LHCN-M2 (cell line): ENCODE measurements at regions not wholly inside any gene's neighbourhood (a gene's known extent, or its start where the extent isn't known, plus 50 kb on each side); places are given as distances from the start of the nearest gene placed in this dataset.
"Not testable (repeated sequence)": the region's sequence is repeated elsewhere in the genome, so short reads cannot be mapped to it uniquely, and the experiment has no call there.

Source experiments
- DNase-seq: peaks from one replicate; pipeline ENCODE4 v3.0.0-alpha.2; 2012; ENCODE audit warnings: low read depth

DNA sequence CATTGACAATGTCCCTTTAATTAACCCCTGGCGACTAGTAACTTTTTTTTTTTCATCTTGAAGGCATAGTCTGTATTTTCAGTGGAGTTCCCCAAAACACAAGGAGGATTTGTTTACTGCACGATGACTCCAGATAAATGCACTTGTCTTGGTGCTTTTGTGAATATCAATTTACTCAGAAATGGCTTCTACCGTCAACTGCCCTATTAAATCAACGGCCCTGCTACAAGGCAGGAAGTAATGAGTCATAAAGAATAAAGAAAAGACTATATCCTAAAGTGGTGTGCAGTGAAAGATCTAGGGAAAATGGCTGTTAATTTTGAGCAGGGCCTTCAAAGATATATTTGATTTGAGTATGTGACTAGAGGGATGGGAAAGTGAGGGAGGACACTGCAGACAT lies 388.3 kb upstream of the CHD1 start:
- no peak for DNase-seq

- DNase-seq = no peak
Observed at GRCh38 chr5:99316484-99316883, 387.7 kb upstream of the CHD1 start.

DNA sequence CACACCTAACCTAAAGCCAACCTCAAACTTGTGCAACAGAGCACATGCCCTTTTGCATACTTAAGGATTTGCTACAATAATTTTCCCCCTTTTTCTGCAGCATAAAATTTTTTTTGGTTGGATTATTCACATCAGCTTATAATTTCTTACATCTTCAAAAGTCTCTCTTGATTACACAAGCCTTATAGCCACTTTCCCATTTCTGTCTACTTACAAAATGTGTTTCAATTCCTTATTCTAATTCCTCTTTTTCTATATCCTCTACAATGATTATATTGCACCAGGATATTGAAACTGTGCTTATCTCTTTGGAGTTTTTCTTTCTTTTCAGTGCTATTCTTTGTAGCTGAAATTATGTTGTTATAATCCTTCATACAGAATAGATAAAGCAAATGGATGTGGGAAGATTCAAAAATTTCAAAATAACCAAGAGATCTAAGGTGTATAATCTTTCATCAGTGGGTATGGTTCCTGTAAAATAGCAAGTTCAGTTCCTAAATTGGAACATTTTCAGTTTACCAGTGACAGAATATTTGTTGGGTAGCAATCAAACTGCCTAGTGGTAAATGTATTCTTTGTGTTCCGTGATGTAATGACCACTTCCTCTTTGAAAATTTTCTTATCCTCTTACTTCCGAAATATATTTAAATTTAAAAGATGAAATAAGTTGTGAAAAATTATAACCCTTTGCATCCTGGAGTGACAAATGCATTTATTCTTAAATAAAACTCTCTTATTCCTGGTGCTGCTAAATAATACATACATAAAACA lies 386.8 kb upstream of the CHD1 start:
- DNase-seq = no peak

GRCh38 chr5:99314721-99315120 lies 385.9 kb upstream of the CHD1 start:
- no peak for DNase-seq

DNA sequence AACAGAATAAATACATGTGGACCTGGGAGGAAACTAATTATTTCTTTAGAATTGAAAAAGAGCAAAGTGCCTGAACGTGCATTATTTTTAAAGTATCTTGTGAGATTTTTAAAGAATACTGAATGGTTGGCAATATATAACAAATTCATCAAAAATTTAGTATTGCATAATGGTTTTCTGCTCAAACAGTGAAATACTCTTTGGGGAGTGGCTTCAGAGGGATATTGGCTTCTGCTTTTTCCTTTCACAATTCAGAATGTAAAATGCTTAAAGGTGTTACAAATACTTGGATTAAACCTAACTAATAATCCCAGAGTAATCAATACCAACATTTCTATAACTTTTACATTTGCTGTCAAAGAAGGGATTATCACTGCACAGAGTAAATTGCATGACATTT lies 379.3 kb upstream of the CHD1 start:
- DNase-seq = no peak

GRCh38 chr5:99305045-99305580 lies 376.3 kb upstream of the CHD1 start:
- no peak for DNase-seq

DNA sequence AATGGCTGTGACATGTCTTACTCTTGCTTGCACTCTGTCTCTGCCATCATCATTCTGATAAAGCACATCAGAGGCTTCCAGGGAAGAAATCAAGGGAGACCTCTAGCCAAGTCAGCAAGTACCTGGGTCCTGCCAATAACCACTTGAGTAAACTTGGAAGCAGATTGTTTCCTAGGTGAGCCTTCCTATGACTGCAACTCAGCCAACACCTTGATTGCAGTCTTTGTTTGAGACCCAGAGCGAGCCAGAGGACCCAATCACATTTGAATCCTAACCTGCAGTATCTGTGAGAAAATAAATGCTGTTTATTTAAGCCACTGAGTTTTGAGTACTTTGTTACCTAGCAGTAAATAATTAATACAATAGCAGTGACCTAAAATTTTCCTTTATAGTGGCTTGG lies 356.8 kb upstream of the CHD1 start:
- DNase-seq = no peak

DNA sequence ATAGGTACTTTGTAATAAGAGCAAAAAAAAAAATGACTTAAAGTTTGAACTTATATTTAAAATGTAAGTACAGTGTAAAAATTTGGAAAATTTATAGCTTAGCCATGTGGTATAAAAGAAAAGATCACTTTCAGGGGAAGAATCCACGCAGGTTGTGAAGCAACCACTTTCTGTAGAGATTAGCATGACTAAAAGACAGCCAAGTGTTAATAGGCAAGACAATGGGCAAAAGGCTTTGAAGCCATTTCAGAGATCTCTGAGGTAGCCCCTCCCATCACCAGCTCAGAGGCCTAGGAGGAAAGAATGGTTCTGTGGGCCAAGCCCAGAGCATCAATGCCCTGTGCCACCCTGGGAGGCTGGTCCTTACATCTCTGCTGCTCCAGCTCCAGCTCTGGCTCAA lies 346.3 kb upstream of the CHD1 start:
- DNase-seq = no peak

DNA sequence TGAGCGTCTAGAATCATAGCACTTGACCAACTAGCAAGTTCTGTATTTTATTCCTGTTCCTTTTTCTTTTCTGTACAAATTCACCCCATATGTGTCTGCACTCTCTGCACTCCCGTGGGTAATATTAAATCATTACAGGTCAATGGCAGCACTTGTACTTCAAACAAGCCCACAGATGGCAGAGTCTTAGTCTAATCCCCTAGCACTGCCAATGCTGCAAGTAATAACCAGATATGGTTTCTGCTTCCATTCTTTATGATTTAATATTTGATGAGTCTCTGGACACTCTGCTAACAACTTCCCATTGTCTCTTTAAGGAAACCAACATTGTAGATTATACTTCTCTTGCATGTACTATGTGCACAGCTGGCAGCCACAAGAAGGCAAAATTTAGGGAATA lies 343.8 kb upstream of the CHD1 start:
- DNase-seq = no peak

- no peak for DNase-seq
Observed at GRCh38 chr5:99258819-99259218, 330.0 kb upstream of the CHD1 start.

GRCh38 chr5:99248066-99248465 lies 319.3 kb upstream of the CHD1 start:
- no peak for DNase-seq

DNA sequence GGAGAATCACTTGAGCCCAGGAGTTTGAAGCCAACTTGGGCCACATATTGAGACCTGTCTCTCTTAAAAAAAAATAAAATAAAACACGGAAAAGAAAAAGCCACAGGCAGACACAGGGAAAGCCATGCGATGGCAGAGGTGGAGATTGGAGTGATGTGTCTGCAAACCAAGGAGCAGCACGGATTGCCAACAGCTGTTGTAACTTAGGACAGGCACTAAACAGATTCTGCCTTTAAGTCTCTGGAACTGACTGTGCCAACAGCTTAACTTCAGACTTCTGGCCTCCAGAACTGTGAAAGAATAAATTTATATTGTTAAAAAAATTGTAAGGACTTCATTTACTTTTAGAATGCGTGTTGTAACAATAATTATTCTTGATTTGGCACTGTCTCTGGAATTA lies 318.5 kb upstream of the CHD1 start:
- DNase-seq = no peak

DNA sequence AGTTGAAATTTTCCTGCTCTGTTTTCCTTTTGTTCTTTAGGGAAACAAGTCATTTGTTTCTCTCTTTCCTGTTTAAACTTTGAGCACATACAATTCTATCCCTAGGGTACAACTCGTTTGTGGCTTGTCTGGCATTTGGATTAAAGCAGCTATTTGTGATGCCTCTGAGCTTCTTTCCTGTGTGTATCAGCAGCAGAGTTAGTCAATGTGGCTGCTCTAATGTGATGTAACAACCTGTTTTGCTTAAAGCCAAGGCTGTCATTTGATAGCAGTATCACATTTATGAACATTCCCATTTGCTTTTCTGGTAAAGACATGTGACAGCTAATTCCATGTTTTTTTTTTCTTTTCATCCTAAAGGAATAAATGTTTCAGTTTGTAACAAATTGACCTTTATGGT lies 314.3 kb upstream of the CHD1 start:
- DNase-seq = no peak

- DNase-seq = no peak
Observed at GRCh38 chr5:99239826-99240360, 311.1 kb upstream of the CHD1 start.

DNA sequence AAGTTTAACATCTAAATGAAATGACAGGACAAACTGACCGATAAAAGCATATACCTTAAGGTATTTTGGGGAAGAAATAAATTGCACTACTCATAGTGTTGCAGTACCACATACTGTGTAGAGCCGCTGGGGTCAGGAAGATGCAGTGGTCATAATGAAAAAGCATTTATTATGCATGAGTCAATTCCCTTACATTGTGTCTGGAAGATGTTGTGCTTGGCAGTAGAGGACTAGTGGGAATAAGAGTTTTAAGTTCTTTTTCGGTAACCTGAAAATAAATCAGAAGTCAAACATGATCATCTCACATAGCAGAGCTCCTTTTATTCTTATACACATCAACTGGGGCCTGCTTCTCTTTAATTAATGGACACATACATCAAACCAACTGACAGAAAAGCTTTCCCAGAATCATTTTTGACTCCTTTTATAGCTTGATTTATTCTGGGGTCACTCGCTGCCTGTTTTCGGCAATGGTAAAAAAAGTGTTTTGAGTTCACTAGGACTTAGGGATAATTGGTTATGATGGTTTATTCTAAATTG lies 262.5 kb upstream of the CHD1 start:
- no peak for DNase-seq

DNA sequence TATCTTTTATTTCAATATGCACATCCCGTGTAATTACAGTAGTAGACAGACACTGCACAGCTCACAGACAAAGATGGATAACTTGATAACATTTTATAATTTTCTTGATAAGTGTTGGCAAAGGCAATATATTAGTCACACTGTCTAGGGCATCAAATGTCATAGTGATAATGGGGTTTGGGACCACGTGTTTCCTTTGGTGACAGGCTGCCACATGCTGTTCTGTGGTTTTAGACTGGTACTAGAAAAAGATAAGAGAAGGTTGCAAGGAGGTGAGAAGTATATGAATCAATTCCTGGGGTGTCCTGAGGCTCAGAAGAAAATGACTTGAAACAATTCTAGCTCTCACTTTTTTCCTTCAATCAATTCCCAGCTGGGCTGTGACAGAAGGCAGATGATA lies 258.8 kb upstream of the CHD1 start:
- no peak for DNase-seq

DNA sequence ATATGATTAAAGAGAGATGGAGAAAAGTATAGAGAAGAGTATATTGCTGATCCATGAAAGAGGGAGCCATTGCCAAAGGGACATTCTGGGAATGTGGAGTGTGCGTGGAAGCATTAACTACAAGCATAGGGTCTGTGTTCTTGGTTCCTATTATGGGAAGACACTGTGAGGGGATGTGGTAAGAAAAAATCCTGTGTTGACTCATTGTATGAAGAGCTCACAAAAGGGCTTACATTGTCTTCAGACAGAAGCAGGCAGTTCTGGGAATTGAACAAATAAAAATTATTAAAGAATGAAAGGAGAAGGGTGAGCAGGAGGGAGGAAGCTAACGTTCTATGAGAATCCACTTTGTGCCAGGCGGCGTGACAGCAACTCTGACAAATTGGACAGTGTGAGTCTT lies 250.4 kb upstream of the CHD1 start:
- no peak for DNase-seq

- DNase-seq = no peak
Observed at GRCh38 chr5:99177796-99178195, 249.0 kb upstream of the CHD1 start.

DNA sequence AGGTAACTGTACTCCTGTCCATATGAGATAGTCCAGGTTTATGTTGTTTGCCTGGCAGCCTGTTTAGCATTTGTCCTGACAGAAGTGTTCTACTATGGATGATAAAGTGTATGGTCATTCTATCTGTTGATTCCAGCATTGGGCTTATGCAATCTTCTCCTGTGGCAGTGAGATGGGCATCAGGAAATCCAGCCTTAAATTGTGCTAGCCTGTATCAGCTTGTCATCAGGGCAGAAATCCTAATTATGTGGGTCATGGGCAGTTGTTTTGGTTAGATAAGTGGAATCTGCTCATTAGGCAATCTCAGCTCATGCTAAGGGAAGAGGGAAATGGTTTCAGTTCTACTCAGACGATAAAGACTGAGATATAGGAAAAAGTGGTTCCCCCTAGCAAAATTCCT lies 247.4 kb upstream of the CHD1 start:
- DNase-seq = no peak

GRCh38 chr5:99169309-99169708 lies 240.5 kb upstream of the CHD1 start:
- peak; percentile 4 for DNase-seq

- DNase-seq = not testable (repeated sequence)
Observed at GRCh38 chr5:99161538-99161937, 232.7 kb upstream of the CHD1 start.

- no peak for DNase-seq
Observed at GRCh38 chr5:99156688-99157087, 227.9 kb upstream of the CHD1 start.

GRCh38 chr5:99143283-99143795 lies 214.5 kb upstream of the CHD1 start:
- not testable (repeated sequence) for DNase-seq
